ENCODE measurements at regions not wholly inside any gene's neighbourhood (a gene's known extent, or its start where the extent isn't known, plus 50 kb on each side); places are given as distances from the start of the nearest gene placed in this dataset.
"Not testable (repeated sequence)": the region's sequence is repeated elsewhere in the genome, so short reads cannot be mapped to it uniquely, and the experiment has no call there.

DNA sequence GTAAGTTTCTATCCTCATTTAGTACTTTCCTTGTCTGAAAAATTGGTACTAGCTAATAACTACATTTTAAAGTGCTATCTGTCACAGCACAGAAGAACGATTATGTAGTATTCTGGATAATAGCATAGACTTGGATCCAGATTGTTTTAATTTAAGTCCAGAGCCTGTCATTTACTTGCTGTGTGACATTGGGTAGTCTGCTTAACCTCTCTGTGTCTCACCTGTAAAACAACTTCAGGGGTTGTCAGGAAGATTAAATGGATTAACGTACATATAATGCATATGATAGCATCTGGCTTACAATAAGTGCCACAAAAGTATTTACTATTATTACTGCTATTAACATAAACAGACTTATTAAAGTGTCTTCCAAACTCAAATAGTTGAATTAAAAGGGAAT is 1221.4 kb downstream of the GATA3 start:
- DNase-seq (ENCODE audit: low spot score): no peak

DNA sequence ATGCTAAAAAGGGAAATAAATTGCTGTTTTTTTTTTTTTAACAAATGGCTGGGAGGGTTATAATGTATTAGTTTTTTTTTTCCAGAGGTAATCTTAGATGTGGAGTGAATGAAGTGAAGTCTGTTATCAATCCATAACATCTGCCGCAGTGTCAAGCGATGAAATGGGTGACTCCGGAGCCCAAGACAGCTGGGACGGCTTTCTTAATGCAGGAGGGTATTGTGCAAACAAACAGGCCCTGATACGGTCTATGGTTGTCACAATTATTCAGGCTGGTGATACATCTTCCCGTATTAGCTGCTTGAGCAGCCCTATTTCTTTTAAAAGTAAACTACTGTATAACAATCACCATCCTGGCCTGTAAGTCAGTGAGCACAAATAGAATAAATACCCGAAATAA is 1231.2 kb downstream of the GATA3 start:
- DNase-seq (ENCODE audit: low spot score): no peak

DNA sequence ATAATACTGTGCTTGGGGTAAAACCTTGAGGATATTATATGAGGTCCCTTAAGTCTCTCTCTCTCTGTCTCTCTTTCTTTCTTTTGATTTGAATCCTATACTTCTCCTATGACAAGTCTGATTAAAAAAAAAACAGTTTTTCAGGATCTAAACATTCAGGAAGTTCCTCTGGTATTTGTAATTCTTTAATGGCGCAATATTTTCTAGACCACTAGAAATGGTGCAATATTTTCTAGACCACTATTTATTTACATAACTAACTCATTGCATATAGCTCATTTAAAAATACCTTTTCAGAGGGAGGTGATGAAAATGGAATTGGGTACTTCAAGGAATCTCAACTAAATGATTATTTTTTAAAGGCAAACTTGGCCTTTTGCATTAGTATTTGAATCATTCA is 1235.3 kb downstream of the GATA3 start:
- no peak for DNase-seq (ENCODE audit: low spot score)

DNA sequence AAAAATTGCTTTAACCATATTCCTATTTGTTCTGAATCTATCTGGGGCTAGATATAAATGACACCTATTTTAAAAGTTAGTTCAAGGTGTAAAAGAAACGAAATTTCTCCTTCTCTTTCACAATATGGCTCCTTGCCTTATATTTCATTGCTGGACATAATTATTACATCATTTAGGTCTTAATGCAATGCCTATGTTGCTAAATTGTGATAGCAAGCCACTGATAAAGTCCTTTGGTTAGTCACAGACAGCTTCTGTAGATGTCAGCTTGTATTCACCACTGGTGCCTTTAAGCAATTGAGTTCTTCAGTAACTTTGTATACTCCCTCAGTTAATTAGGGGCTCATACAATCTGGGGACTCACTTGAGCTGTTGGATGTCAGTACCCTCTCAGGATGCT is 1236.6 kb downstream of the GATA3 start:
- no peak for DNase-seq (ENCODE audit: low spot score)

DNA sequence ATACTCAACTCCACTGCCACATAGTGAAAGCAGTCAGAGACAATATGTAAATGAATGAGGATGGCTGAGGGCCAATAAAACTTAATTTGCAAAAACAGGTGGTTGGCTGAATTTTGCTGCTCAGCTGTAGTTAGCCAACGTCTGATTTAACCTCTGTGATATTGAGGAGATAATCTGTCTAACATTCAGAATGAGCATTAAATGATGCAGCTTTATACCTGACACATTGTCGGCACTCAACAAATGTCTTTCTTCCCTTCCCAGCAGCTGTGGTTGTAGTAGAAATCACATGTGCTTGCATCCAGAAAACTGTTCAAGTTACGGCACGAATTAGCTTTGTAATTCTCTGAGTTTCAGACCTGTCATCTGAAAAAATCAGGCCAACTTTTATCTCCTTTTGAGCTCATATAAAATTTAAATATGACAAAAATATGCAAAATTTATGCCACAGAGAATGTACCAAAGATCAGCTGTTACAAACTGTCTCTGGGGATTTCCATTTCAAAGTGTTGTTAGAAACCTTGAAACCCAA is 1239.7 kb downstream of the GATA3 start:
- DNase-seq (ENCODE audit: low spot score): no peak

DNA sequence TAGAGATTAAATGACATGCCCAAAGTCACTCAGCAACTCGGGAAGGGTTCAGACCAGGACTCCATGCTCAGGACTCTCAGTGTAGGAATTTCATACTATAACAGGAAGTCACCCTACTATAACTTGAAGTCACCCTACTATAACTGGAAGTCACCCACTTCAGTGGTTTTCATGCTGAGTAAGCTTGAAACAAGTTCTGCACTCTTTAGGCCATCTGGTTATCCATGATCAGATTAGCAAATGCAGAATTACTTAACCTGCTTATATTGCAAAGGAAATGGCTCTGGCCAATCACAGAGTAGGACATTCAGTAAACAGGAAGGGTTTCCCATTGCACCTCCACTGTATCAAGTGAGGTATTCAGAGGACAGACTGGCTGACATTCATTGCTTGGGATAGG is 1240.4 kb downstream of the GATA3 start:
- DNase-seq (ENCODE audit: low spot score): peak; percentile 69

DNA sequence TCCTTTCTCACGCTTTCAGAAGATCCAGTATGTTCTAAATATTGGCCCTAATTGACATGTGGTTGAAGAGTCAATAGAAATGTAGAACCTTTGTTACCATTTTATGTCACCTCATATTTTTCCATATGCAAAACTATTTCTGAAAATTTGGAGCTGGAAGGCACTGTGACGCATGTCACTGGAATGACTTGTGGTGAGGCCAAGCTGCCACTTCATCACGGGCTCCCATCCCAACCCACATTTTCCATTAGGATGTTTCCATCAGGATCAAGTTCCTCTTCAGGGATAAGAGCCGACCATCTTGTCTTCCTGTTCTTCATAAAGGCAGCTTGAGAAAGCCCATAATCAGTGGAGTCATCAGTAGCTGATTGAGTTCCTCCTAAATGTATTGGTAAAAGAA is 1241.7 kb downstream of the GATA3 start:
- DNase-seq (ENCODE audit: low spot score): no peak

DNA sequence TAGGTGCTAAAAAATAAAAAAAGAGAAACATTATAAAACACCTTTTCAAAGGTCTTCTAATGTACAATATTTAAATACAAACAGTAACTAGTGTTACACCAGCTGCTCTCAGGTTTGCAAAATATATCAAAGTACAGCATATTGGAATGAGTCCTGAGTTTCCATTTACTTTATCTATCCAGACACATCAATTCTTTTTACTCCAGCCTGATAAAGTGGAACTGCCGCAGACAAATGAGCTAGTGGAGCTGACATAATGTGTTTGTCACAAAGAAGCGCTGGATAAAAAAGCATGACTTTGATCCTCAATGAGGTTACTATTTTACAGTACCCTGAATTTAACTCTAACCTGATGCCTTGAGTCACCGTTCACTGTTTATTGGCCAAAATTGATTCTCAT is 1243.1 kb downstream of the GATA3 start:
- no peak for DNase-seq (ENCODE audit: low spot score)

DNA sequence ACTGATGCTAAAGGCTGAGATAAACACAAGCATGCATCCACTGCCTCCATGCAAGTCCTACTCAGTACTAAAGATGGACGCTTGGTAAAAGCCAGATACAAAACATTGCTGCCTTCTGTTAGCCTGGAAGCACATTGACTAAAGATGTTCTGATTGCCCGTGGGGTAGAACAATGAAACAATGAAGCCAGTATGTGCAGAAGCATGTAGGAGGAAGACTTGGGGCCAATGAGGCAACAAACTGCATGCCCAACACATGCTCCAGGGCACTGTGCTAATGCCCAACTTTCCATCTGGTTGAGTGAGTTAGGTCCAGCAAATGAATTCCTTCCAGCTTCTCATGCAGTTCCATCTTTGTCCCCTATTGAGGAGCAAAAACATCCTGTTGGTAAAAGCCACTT is 1245.5 kb downstream of the GATA3 start:
- DNase-seq (ENCODE audit: low spot score): no peak

DNA sequence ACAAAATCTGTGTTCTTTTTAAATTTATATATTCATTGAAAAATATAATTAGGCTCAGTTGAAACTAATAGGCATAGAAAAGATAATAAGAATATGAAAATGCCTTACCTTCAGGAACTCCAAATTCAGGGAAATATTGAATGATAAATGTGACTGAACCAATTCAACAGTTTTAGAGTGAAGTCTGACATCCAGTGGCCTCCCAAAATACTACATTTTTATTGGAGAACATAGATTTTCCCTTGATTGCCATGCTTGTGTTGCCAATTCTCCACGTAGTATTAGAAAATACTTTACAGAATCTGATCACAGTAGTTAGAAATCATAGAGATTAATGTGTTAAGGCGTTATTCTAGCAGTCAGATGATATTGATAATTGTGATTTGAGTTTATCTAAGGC is 1246.7 kb downstream of the GATA3 start:
- DNase-seq (ENCODE audit: low spot score): no peak

DNA sequence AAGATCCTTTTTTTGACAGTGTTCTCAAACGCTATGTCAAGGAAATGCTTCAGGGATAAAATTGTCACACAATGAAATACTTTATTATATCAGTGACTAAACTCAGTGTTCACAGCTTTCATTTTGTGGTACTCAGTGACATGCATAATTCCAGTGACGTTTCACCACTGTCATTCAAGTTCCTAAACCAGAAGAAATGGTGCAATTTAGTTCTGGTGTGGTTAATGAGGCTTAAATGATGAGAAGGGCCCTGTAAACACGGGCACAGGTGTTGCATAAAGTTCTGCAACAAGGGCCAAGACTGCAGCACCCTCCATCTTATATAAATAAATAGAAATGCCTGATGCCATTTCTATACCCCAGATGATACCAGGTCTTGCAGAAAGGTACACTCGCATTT is 1247.1 kb downstream of the GATA3 start:
- DNase-seq (ENCODE audit: low spot score): no peak

DNA sequence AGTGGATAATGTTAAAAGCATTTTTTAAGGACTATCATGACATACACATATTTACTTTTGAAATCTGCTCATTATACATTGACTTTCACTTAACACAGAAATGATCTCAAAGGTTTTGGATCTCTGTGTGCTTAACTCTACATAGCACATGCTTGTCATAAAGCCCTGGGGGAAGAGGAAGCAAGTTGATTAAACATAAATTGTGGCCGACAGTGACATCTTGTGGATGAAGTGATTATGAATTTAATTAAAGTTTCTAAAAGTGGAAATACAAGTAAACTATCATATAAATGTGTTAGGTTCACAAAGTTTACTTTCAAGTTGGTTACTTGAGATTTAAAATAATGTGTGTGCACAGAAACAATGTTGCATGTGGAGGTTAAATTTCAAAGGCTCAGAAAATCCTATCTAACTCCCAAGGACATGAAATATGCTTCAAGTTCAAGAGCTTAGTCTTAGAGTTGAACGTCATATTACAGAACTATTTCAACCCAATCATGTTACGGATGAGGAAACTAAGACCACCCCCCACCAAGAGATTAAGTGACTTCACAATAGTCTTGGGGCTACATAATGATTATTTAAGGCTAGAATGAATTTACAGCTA is 1247.8 kb downstream of the GATA3 start:
- peak; percentile 49 for DNase-seq (ENCODE audit: low spot score)

DNA sequence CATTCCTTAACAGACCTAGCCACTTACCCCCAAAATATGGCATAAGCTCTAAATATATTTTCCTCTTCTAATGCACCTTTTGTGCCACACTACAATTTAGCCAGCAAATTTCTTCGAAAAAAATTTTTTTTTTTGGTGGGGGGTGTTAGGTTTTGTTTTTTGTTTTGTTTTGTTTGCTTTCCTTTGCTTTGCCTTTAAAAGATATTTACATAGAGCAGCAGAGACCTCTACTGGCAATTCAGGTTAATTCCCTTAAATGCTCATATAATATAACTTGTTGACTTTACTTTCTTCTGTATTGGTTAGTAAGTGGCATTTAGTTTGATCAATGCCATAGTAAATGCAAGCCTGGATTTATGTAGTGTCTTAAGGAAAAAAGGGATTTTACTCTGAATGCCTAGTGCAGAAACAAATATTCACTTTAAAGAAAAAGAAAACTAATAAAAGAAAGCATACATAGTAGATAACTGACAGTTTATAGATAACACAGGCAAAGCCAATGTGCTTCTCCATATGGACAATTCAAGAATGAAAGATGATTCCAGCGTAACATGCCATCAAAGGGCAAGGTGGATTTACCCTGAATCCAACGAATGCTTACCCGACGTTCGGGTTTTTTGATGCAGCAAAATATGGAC is 1250.6 kb downstream of the GATA3 start:
- DNase-seq (ENCODE audit: low spot score): peak; percentile 11

DNA sequence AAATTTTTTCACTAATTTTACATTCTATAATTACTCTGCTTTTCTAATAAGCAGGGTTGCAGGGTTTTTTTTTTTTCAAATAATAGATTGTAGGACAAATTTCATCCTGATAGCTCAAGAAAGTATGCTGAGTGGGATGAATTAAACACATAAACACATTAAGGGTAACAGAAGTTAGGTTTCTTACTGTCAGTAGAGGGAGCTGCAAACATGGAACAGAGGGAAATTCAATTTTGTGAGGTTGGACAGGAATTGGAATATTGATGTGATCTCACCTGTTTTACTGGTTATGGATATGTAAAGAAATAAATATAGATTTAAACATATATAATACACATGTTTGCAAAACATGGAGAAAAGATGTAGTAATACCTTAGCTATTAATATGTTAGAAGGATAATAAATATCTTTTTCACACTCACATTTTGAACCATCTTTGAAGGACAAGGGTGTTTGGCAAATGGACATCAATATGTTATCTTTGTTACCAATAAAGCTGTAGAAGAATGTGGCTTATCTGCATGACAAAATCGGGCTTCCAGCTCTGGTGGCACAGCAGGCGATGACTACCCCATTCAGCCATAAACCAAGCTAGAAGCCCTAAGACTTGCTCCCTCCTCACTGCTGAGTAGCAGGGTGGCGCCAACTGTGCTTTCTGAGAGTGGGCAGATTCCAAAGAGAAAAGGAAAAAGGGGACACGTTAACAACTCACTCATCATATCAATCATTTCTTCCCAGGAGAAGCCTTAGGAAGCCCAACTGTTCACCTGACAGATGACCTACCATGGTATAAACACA is 1257.4 kb downstream of the GATA3 start:
- DNase-seq (ENCODE audit: low spot score): no peak

DNA sequence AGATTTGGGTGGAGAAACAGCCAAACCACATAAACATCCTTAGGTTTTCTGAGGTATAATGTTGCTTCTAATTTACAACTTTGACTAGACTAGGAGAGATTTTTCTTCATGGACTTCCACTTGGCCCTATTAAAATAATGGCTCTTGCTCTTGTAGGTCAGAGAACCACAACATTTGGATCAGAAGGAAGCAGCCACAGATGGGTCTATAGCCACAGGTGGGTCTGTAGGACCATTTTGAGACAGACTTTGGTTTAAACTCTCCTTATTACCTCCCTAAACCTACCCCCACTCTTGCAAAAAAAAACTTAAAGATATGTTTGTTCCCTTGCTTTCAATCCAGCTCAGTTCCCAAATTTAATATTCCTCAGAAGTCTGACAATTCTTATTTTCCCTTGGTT is 1260.8 kb downstream of the GATA3 start:
- no peak for DNase-seq (ENCODE audit: low spot score)

DNA sequence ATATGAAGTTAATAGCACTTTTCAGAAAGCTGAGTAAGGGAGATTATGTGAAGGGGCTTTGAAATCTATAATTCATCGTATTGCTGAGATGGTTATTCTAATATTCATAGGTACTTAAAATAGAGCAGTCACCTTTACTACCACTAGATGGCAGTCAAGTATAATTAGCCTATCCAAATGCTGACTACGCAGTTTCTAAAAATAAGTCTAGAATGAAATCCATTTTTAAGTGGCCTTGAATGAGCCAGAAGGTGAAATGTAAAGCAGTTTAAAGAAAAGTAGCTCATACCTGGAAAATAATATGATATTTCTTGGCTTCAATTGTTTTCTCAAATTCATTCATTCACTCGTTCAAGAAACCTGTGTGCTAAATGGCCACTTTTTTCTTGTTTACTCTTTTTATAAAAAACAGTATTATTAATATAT is 1277.1 kb downstream of the GATA3 start:
- DNase-seq (ENCODE audit: low spot score): peak; percentile 55

DNA sequence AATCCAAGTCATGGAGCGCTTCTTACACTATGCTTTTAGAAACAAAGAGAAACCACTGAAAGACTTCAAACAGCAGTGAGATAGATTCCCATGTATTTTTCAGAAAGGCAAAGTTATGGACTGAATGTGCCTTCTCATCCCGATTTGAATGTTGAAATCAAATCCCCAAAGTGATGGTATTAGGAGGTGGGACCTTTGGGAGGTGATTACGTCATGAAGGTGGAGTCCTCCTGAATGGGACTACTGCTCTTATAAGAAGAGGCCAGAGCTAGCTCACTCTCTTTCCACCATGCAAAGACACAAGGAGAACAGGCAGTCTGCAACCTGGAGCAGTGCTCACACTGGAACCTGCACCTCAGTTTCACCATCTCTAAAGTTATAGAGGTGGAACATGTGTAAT is 1279.8 kb downstream of the GATA3 start:
- no peak for DNase-seq (ENCODE audit: low spot score)

DNA sequence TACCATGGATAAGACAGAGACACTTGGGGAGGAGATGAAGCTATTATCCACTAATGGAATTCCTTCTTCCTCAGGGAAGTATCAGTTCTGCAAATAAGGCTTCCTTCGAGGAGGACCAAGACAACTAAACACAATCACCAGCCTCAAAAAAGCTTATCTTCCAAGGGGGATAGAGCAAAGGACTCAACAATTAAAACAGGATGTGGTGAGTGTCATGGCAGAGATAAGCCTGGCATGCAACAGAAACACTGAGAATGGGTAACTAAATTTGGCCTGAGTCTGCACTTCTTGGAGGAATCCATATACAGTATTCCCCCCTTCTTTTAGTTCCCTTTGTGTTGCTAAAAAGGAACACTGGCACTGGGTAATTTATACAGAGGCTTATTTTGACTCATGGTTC is 1285.2 kb downstream of the GATA3 start:
- DNase-seq (ENCODE audit: low spot score): no peak

DNA sequence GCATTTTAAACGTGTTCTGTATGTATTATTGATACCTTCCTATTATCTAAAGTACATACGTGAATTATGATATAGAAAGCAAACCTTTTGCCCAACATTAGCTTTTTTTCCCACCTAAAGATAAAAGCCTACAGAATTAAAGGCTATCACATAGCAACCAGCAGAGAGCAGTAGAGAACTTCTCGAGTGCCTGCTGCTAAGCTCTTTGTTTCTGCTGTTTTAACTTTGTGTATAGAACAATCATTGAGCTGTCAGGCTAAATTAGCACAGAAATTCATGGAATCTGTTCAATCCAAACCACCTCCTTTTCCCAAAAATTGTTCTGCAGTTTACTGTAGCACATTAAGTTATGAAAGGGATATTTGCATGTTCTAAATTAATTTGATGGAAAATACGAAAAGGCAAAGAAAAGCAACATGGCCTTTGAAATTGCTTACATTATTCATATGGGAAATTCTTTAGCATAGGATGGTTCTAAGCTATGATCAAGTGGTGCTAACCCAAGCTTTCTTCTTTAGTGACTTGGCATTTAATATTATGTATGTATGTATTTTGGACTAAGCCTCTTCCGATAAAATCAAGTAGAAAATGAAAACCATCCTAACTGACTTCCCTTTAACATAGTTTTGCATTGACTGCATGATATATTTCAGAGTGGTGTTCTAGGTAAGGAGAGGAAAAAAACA is 1288.5 kb downstream of the GATA3 start:
- peak; percentile 11 for DNase-seq (ENCODE audit: low spot score)

DNA sequence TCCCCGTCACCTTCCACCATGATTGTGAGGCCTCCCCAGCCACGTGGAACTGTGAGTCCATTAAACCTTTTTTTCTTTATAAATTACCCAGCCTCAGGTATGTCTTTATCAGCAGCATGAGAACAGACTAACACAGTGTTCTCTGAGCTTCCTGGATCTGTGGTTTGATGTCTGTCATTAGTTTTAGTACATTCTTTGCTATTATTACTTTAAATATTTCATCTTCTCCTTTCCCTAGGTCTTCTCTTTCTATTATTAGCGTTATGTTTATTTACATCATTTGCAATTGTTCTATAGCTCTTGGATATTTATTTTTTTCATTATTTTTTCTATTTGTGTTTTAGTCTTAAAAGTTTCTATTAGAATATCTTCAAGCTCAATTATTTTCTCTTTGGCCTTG is 1293.4 kb downstream of the GATA3 start:
- not testable (repeated sequence) for DNase-seq (ENCODE audit: low spot score)

DNA sequence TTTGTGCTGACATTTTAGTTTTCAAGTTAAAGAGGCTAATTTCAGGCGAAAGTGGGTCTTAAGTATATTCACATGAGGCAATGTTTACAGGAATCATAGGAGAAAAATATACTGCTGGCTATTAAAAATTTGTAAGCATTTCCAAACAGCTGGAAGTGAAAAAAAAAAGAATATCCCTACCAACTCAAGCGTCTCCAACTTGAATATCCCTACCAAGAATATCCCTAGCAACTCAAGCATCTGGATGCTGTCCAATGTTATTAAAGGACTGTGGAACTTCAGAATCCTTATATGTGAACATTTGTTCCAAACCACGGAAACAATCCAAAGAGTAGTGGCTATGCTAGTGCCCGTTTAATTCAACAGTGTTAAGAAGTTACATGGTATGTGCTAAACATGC is 1303.0 kb downstream of the GATA3 start:
- DNase-seq (ENCODE audit: low spot score): no peak

DNA sequence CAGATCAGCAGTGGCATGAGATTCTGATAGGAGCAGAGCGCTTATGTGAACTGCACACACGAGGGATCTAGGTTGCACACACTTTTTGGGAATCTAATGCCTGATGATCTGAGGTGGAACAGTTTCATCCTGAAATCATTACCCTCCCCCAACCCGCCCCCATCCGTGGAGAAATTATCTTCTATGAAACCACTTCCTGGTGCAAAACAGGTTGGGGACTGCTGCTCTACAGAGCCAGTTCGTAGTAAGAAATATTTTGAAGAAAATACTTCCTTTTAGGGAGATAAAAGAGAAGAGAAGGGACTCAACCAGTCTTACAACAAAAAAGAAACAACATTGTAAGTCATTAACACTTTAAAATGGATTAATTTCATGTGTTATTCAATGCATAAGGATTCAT is 1308.2 kb downstream of the GATA3 start:
- no peak for DNase-seq (ENCODE audit: low spot score)

DNA sequence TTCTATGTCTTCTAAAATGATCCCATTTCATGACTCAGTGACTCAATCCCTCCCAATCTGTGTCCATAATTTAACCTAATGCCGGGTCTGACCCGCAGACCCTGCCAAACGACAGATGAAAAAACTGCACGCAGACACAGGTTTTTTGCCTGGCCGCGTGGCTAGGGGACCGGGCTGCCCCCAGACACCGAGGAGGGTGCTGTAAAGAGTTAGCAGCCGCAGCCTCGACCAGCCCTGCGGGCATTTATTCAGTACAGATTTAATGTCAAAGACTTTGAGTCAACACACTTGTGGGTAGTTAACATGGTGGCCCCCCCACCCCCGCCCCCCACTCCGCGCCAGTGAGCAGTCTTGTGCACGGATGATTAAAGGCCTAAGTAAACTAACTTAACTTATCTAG is 1324.7 kb downstream of the GATA3 start:
- DNase-seq (ENCODE audit: low spot score): no peak

Data from activated CD4-positive, alpha-beta T cell treated with anti-CD3 and anti-CD28 coated beads, Interleukin-2, Interleukin-4, amounts not matched to agents 100 ng/mL and 50 ng/mL, durations not matched to agents 16 hours and 8 hours (primary cell).